Heart right ventricle (tissue), 16 donors: ENCODE measurements at regions not wholly inside any gene's neighbourhood (a gene's known extent, or its start where the extent isn't known, plus 50 kb on each side); places are given as distances from the start of the nearest gene placed in this dataset.

Experiments used
- ATAC-seq, 8 donors: fragments of 200-7000 bp; cut with Tn5 transposase; one replicate each; pipeline ENCODE4 v1.9.1; 2020; ENCODE audit warnings: mild to moderate bottlenecking in 8 of 8, moderate library complexity in 8 of 8, moderate number of reproducible peaks in 1 of 8
- DNase-seq, 2 donors: peaks; one replicate each; pipeline ENCODE4 v3.0.0-alpha.2; 2020
- H3K27ac ChIP-seq, 10 donors: fragments of 200-600 bp; sonication (generic) in 2 of 10; one replicate each; pipeline versions ENCODE4 v1.5.0 to v1.8.0; 2020 to 2022; ENCODE audit warnings: mild to moderate bottlenecking in 3 of 10
- H3K27me3 ChIP-seq, 7 donors: fragments of 200-600 bp; one replicate each; pipeline ENCODE4 v1.8.0; 2021 to 2022; ENCODE audit warnings: mild to moderate bottlenecking in 2 of 7
- H3K36me3 ChIP-seq, 9 donors: fragments of 200-600 bp; sonication (generic) in 1 of 9; one replicate each; pipeline versions ENCODE4 v1.5.0 to v1.8.0; 2020 to 2022; ENCODE audit warnings: mild to moderate bottlenecking in 2 of 9
- H3K4me1 ChIP-seq, 9 donors: fragments of 200-600 bp; sonication (generic) in 1 of 9; one replicate each; pipeline versions ENCODE4 v1.5.0 to v1.8.0; 2020 to 2022; ENCODE audit warnings: mild to moderate bottlenecking in 4 of 9
- H3K4me3 ChIP-seq, 10 donors: fragments of 200-600 bp; sonication (generic) in 2 of 10; one replicate each; pipeline versions ENCODE4 v1.5.0 to v1.8.0; 2020 to 2022; ENCODE audit warnings: mild to moderate bottlenecking in 7 of 10, moderate library complexity in 2 of 10
- H3K9me3 ChIP-seq, 11 donors: fragments of 200-600 bp in 10 of 11; sonication (generic) in 2 of 11; one replicate each; pipeline versions ENCODE4 v1.5.0 to v1.8.0; 2013 to 2022; ENCODE audit warnings: mild to moderate bottlenecking in 2 of 11, control low read depth in 1 of 11, moderate library complexity in 1 of 11
- CTCF ChIP-seq, 9 donors: fragments of 200-600 bp; sonication (generic) in 2 of 9; IDR thresholded peaks; one replicate each; pipeline versions ENCODE4 v1.5.0 to v1.8.0; 2021 to 2022; ENCODE audit warnings: antibody characterized with exemption in 9 of 9, mild to moderate bottlenecking in 5 of 9, moderate library complexity in 1 of 9
- WGBS, 2 donors: extraction: QIAGEN DNeasy Blood & Tissue Kit; methylation state at CpG; one replicate each; pipeline ENCODE4 v1.1.7; 2013; ENCODE audit warnings: inconsistent platforms in 1 of 2; 5-methylcytosine and 5-hydroxymethylcytosine counted together
- intact Hi-C, 10 donors: fragments of 100-400 bp; cut with DNase I; formaldehyde crosslinking; loops; one replicate each; pipeline versions ENCODE4 v1.11.1 to v1.14.2; 2022
- donor health status: Arrhythmogenic right ventricular cardiomyopathy.
- donor health status: ischemic (EF 13 %, LVEDD 7.1; RV severe dilation, severe dysfunction).
- donor health status: healthy with polysubstance abuse.
- donor health status: DM: no; HTN: yes; CAD: no.
- donor health status: DM: no; HTN: no; CAD: no.
- donor health status: ischemic (EF 25% LVEDD 6.9; RV normal size, moderate dysfunction).
- donor health status: ischemic (EF 25% LVEDD 5.7; RV mildly dilated, moderate dysfunction).
- donor health status: healthy.
- donor health status: DM: yes; HTN: yes; CAD: no.
- donor health status: Ischemic cardiomyopathy.
- donor health status: ischemic (EF 35%, LVEDD 5.7; RV mildly dilated, moderate dysfunction).
- donor health status: nonischemic (EF 11% LVEDD 7.7; RV severe dilation, severe dysfunction).
- donor health status: DM: yes; HTN: yes; CAD: no.
- donor health status: PGD.
- donor health status: ischemic (EF 29% LVEDD 5.4; RV normal size, mild dysfunction).
- donor health status: nonischemic (EF 23%, LVEDD 6.1; RV moderate dilation, normal function).

GRCh38 chr12:127411981-127412380 lies 855.0 kb upstream of the TMEM132C start:
- Histone ChIP-seq H3K4me1 (no peaks in the 10 kb centered on the region), H3K4me3 (no peak overlapping the region), H3K27ac (no peak overlapping the region), H3K27me3 (peaks cover 0 to 6% (median 0%) of the 10 kb centered on the region in 7 donors), H3K36me3 (no peaks in the 10 kb centered on the region), H3K9me3 (peaks cover 0 to under 1% (median 0%) of the 10 kb centered on the region in 11 donors)
- DNase-seq: no peak
- no peak for ATAC-seq
- 91 to 94% methylated on average over 11 of the region's 11 CpGs for WGBS, 2 donors
- intact Hi-C loops: no loop called here
- no peak for TF ChIP-seq CTCF (IDR thresholded peaks at IDR 0.05)

GRCh38 chr12:127412866-127413265 lies 854.1 kb upstream of the TMEM132C start:
- intact Hi-C loops: no loop called here
- WGBS, 2 donors: 80 to 82% methylated on average over 4 of the region's 4 CpGs
- peaks cover 0 to 8% (median 0%) of the 10 kb centered on the region in 11 donors for H3K9me3 ChIP-seq
- no peak overlapping the region for H3K4me3 ChIP-seq
- no peaks in the 10 kb centered on the region for H3K4me1 ChIP-seq
- no peak for TF ChIP-seq CTCF (IDR thresholded peaks at IDR 0.05)
- H3K36me3 ChIP-seq: no peaks in the 10 kb centered on the region
- DNase-seq (no peak), ATAC-seq (no peak)
- no peak overlapping the region for H3K27ac ChIP-seq
- H3K27me3 ChIP-seq: peaks cover 0 to 6% (median 0%) of the 10 kb centered on the region in 7 donors

- no peak for DNase-seq
- no peaks in the 10 kb centered on the region for H3K36me3 ChIP-seq
- ATAC-seq: no peak
- TF ChIP-seq CTCF (IDR thresholded peaks at IDR 0.05): no peak
- H3K4me3 ChIP-seq: no peak overlapping the region
- H3K4me1 ChIP-seq: no peaks in the 10 kb centered on the region
- 58 to 67% methylated on average over 8 of the region's 8 CpGs for WGBS, 2 donors
- intact Hi-C loops: no loop called here
- H3K27ac ChIP-seq: no peak overlapping the region
- H3K27me3 ChIP-seq: peaks cover 0 to 6% (median 0%) of the 10 kb centered on the region in 7 donors
- H3K9me3 ChIP-seq: peaks cover 0 to 18% (median 0%) of the 10 kb centered on the region in 11 donors
Measured at GRCh38 chr12:127414186-127414585, 852.8 kb upstream of the TMEM132C start.

DNA sequence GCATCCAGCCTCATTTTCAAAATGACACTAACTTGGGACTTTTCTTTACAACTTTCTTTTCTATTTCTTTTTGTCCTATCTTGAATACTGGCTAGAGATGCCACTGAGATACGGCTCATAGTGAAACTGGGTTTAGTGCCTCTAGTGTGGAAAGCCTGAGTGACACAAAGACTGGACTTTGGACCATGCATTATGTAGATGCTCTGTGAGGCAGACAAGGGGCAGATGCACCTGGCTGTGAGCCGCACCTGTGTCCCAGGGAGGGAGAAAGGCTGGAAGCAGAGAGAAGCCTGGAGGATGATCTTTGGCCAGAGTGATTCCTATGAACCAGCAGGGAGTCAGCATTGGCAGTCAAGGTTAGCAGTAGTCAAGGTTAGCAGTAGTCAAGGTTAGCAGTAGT lies 852.3 kb upstream of the TMEM132C start:
- Histone ChIP-seq H3K4me1 (no peaks in the 10 kb centered on the region), H3K36me3 (no peaks in the 10 kb centered on the region), H3K4me3 (no peak overlapping the region), H3K27me3 (peaks cover 0 to 6% (median 0%) of the 10 kb centered on the region in 7 donors), H3K9me3 (peaks cover 0 to 18% (median 0%) of the 10 kb centered on the region in 11 donors), H3K27ac (no peak overlapping the region)
- DNase-seq: no peak
- no peak for ATAC-seq
- intact Hi-C loops: no loop called here
- no peak for TF ChIP-seq CTCF (IDR thresholded peaks at IDR 0.05)
- 78 to 92% methylated on average over 2 of the region's 2 CpGs for WGBS, 2 donors
